ENCODE measurements at regions not wholly inside any gene's neighbourhood (a gene's known extent, or its start where the extent isn't known, plus 50 kb on each side); places are given as distances from the start of the nearest gene placed in this dataset.

GRCh38 chr4:84417997-84418709 lies 80.9 kb downstream of the NKX6-1 start:
- TF ChIP-seq CTCF (IDR thresholded peaks at IDR 0.05; ENCODE audit: unreplicated experiment) = no peak
- POLR2A ChIA-PET = no interaction called here
- BruUV-seq (replicated peaks) = no TSS peak
- intact Hi-C loops (cut with micrococcal nuclease) = no loop called here
- no peaks in the 10 kb centered on the region for H3K9me3 Mint-ChIP-seq (ENCODE audit: unreplicated experiment)
- no peak overlapping the region for H3K4me3 Mint-ChIP-seq (ENCODE audit: unreplicated experiment)
- no peaks in the 10 kb centered on the region for H3K4me1 Mint-ChIP-seq (ENCODE audit: insufficient read depth, unreplicated experiment)
- no peaks in the 10 kb centered on the region for H3K36me3 Mint-ChIP-seq (ENCODE audit: insufficient read depth, unreplicated experiment)
- CTCF ChIA-PET = interaction anchor here (0.6 to 1.3 kb wide), 4 partner anchors 12 to 863 kb away, joined by 3 to 5 read pairs (median 3); no protein-coding TSS in a partner anchor
- no peak overlapping the region for H3K27ac Mint-ChIP-seq (ENCODE audit: low read depth, unreplicated experiment)
- no peak for DNase-seq (ENCODE audit: unreplicated experiment)
- H3K27me3 Mint-ChIP-seq (ENCODE audit: insufficient read depth, unreplicated experiment) = peaks cover 78% of the 10 kb centered on the region

GRCh38 chr4:84413976-84414375 lies 85.1 kb downstream of the NKX6-1 start:
- BruUV-seq (replicated peaks) = no TSS peak
- Mint-ChIP-seq H3K9me3 (ENCODE audit: unreplicated experiment) (no peaks in the 10 kb centered on the region), H3K4me3 (ENCODE audit: unreplicated experiment) (no peak overlapping the region), H3K36me3 (ENCODE audit: insufficient read depth, unreplicated experiment) (no peaks in the 10 kb centered on the region), H3K27ac (ENCODE audit: low read depth, unreplicated experiment) (no peak overlapping the region), H3K27me3 (ENCODE audit: insufficient read depth, unreplicated experiment) (peaks cover 75% of the 10 kb centered on the region), H3K4me1 (ENCODE audit: insufficient read depth, unreplicated experiment) (no peaks in the 10 kb centered on the region)
- DNase-seq (ENCODE audit: unreplicated experiment) = no peak
- TF ChIP-seq CTCF (IDR thresholded peaks at IDR 0.05; ENCODE audit: unreplicated experiment) = no peak
- POLR2A ChIA-PET = no interaction called here
- CTCF ChIA-PET = no interaction called here
- intact Hi-C loops (cut with micrococcal nuclease) = no loop called here

- no peak for TF ChIP-seq CTCF (IDR thresholded peaks at IDR 0.05; ENCODE audit: unreplicated experiment)
- no peak for DNase-seq (ENCODE audit: unreplicated experiment)
- H3K9me3 Mint-ChIP-seq (ENCODE audit: unreplicated experiment) = no peaks in the 10 kb centered on the region
- CTCF ChIA-PET = no interaction called here
- no TSS peak for BruUV-seq (replicated peaks)
- H3K4me1 Mint-ChIP-seq (ENCODE audit: insufficient read depth, unreplicated experiment) = no peaks in the 10 kb centered on the region
- peaks cover 75% of the 10 kb centered on the region for H3K27me3 Mint-ChIP-seq (ENCODE audit: insufficient read depth, unreplicated experiment)
- no peaks in the 10 kb centered on the region for H3K36me3 Mint-ChIP-seq (ENCODE audit: insufficient read depth, unreplicated experiment)
- no peak overlapping the region for H3K27ac Mint-ChIP-seq (ENCODE audit: low read depth, unreplicated experiment)
- POLR2A ChIA-PET = no interaction called here
- intact Hi-C loops (cut with micrococcal nuclease) = no loop called here
- no peak overlapping the region for H3K4me3 Mint-ChIP-seq (ENCODE audit: unreplicated experiment)
Observed at GRCh38 chr4:84413480-84413879, 85.6 kb downstream of the NKX6-1 start.

- Mint-ChIP-seq H3K4me1 (ENCODE audit: insufficient read depth, unreplicated experiment) (no peaks in the 10 kb centered on the region), H3K27me3 (ENCODE audit: insufficient read depth, unreplicated experiment) (peaks cover 64% of the 10 kb centered on the region), H3K4me3 (ENCODE audit: unreplicated experiment) (no peak overlapping the region), H3K27ac (ENCODE audit: low read depth, unreplicated experiment) (no peak overlapping the region), H3K36me3 (ENCODE audit: insufficient read depth, unreplicated experiment) (no peaks in the 10 kb centered on the region), H3K9me3 (ENCODE audit: unreplicated experiment) (no peaks in the 10 kb centered on the region)
- intact Hi-C loops (cut with micrococcal nuclease) = no loop called here
- DNase-seq (ENCODE audit: unreplicated experiment) = no peak
- CTCF ChIA-PET = no interaction called here
- BruUV-seq (replicated peaks) = no TSS peak
- no peak for TF ChIP-seq CTCF (IDR thresholded peaks at IDR 0.05; ENCODE audit: unreplicated experiment)
- POLR2A ChIA-PET = interaction anchor here (1.0 kb wide), 1 partner anchor 25 kb away, joined by 4 read pairs; no protein-coding TSS in a partner anchor
Observed at GRCh38 chr4:84412062-84412461, 87.0 kb downstream of the NKX6-1 start.

Measured in MCF 10A (cell line).